Large intestine (tissue), 3 donors: ENCODE measurements at regions not wholly inside any gene's neighbourhood (a gene's known extent, or its start where the extent isn't known, plus 50 kb on each side); places are given as distances from the start of the nearest gene placed in this dataset.
"Not testable (repeated sequence)": the region's sequence is repeated elsewhere in the genome, so short reads cannot be mapped to it uniquely, and the experiment has no call there.

Experiments
- DNase-seq, 2 donors: peaks; one replicate each; pipeline versions ENCODE4 v3.0.0 to v3.0.0-alpha.2; 2013
- H3K27ac ChIP-seq: one replicate; pipeline ENCODE4 v1.5.1; 2013; ENCODE audit warnings: low read length
- H3K27me3 ChIP-seq: 2 replicates; pipeline ENCODE4 v1.6.1; 2013; ENCODE audit warnings: low read length; ENCODE audit not compliant: control insufficient read depth, insufficient read depth
- H3K36me3 ChIP-seq: 2 replicates; pipeline ENCODE4 v1.6.1; 2013; ENCODE audit warnings: low read length; ENCODE audit not compliant: control insufficient read depth, insufficient read depth
- H3K4me1 ChIP-seq: one replicate; pipeline ENCODE4 v1.6.1; 2013; ENCODE audit warnings: low read length; ENCODE audit not compliant: control insufficient read depth, insufficient read depth
- H3K4me3 ChIP-seq: one replicate; pipeline ENCODE4 v1.5.1; 2013; ENCODE audit warnings: low read length
- H3K9me3 ChIP-seq: one replicate; pipeline ENCODE4 v1.6.1; 2013; ENCODE audit warnings: mild to moderate bottlenecking, low read depth, low read length, moderate library complexity; ENCODE audit not compliant: control insufficient read depth
- WGBS: methylation state at CpG from one replicate; pipeline ENCODE4 v1.1.5; 2013; ENCODE audit warnings: low lambda C conversion rate; ENCODE audit not compliant: insufficient coverage; 5-methylcytosine and 5-hydroxymethylcytosine counted together

GRCh38 chr2:192515937-192516336 lies 321.2 kb upstream of the TMEFF2 start:
- DNase-seq, result no peak
- Histone ChIP-seq H3K4me3 (no peak overlapping the region), H3K4me1 (no peaks in the 10 kb centered on the region), H3K27ac (no peak overlapping the region), H3K9me3 (no peaks in the 10 kb centered on the region), H3K36me3 (no peaks in the 10 kb centered on the region), H3K27me3 (no peaks in the 10 kb centered on the region)
- WGBS, result no CpG with 5 or more reads among the region's 3 CpGs

GRCh38 chr2:192513575-192513974 lies 318.8 kb upstream of the TMEFF2 start:
- H3K27me3 ChIP-seq, result no peaks in the 10 kb centered on the region
- no peaks in the 10 kb centered on the region for H3K36me3 ChIP-seq
- H3K27ac ChIP-seq, result no peak overlapping the region
- no peak overlapping the region for H3K4me3 ChIP-seq
- no peak for DNase-seq
- no peaks in the 10 kb centered on the region for H3K4me1 ChIP-seq
- no peaks in the 10 kb centered on the region for H3K9me3 ChIP-seq
- WGBS, result no CpG with 5 or more reads among the region's 4 CpGs

- not testable (repeated sequence) for DNase-seq, H3K27me3 ChIP-seq, H3K4me3 ChIP-seq, H3K9me3 ChIP-seq, H3K27ac ChIP-seq, H3K36me3 ChIP-seq, H3K4me1 ChIP-seq
- WGBS, result no CpG with 5 or more reads among the region's 33 CpGs
These were observed 313.2 kb upstream of the TMEFF2 start for GRCh38 chr2:192507836-192508450.

- no peak overlapping the region for H3K4me3 ChIP-seq
- no peaks in the 10 kb centered on the region for H3K27me3 ChIP-seq
- no CpG with 5 or more reads among the region's 3 CpGs for WGBS
- no peak overlapping the region for H3K27ac ChIP-seq
- DNase-seq, result no peak
- no peaks in the 10 kb centered on the region for H3K4me1 ChIP-seq
- H3K9me3 ChIP-seq, result no peaks in the 10 kb centered on the region
- H3K36me3 ChIP-seq, result no peaks in the 10 kb centered on the region
These were observed 305.9 kb upstream of the TMEFF2 start for GRCh38 chr2:192500550-192501200.

- Histone ChIP-seq H3K4me1 (no peaks in the 10 kb centered on the region), H3K4me3 (no peak overlapping the region), H3K27me3 (no peaks in the 10 kb centered on the region), H3K9me3 (no peaks in the 10 kb centered on the region), H3K36me3 (no peaks in the 10 kb centered on the region), H3K27ac (no peak overlapping the region)
- no peak for DNase-seq
These were observed 304.7 kb upstream of the TMEFF2 start for GRCh38 chr2:192499476-192499875.

- Histone ChIP-seq H3K36me3 (no peaks in the 10 kb centered on the region), H3K9me3 (no peaks in the 10 kb centered on the region), H3K27ac (no peak overlapping the region), H3K4me1 (no peaks in the 10 kb centered on the region), H3K27me3 (no peaks in the 10 kb centered on the region), H3K4me3 (no peak overlapping the region)
- no CpG with 5 or more reads among the region's 11 CpGs for WGBS
- DNase-seq, result no peak
These were observed 304.0 kb upstream of the TMEFF2 start for GRCh38 chr2:192498747-192499146.

- H3K27ac ChIP-seq, result peak overlapping the region; percentile 84
- H3K4me1 ChIP-seq, H3K36me3 ChIP-seq, H3K9me3 ChIP-seq, H3K27me3 ChIP-seq, H3K4me3 ChIP-seq: not testable (repeated sequence)
- whole genome bisulfite sequencing, result no CpG with 5 or more reads among the region's 1 CpG
- DNase-seq, result peak; percentile 2 to 48
These were observed 293.4 kb upstream of the TMEFF2 start for GRCh38 chr2:192488158-192488557.

- WGBS, result no CpG with 5 or more reads among the region's 11 CpGs
- Histone ChIP-seq H3K27ac (peak overlapping the region; percentile 84), H3K4me1 (no peaks in the 10 kb centered on the region), H3K36me3 (no peaks in the 10 kb centered on the region), H3K4me3 (no peak overlapping the region), H3K9me3 (no peaks in the 10 kb centered on the region), H3K27me3 (no peaks in the 10 kb centered on the region)
- DNase-seq, result peak in 1 of 2 donors; percentile 4
These were observed 292.9 kb upstream of the TMEFF2 start for GRCh38 chr2:192487636-192488035.

GRCh38 chr2:192484903-192485302 lies 290.2 kb upstream of the TMEFF2 start:
- no peak overlapping the region for H3K27ac ChIP-seq
- H3K4me1 ChIP-seq, result no peaks in the 10 kb centered on the region
- H3K4me3 ChIP-seq, result no peak overlapping the region
- H3K27me3 ChIP-seq, result no peaks in the 10 kb centered on the region
- no peaks in the 10 kb centered on the region for H3K9me3 ChIP-seq
- H3K36me3 ChIP-seq, result no peaks in the 10 kb centered on the region
- no CpG with 5 or more reads among the region's 1 CpG for WGBS
- no peak for DNase-seq

GRCh38 chr2:192480984-192481383 lies 286.3 kb upstream of the TMEFF2 start:
- Histone ChIP-seq H3K36me3 (no peaks in the 10 kb centered on the region), H3K9me3 (no peaks in the 10 kb centered on the region), H3K27me3 (no peaks in the 10 kb centered on the region), H3K27ac (no peak overlapping the region), H3K4me1 (no peaks in the 10 kb centered on the region), H3K4me3 (no peak overlapping the region)
- no peak for DNase-seq
- WGBS, result 79% methylated on average over 3 of the region's 3 CpGs

- DNase-seq, result no peak
- Histone ChIP-seq H3K36me3 (no peaks in the 10 kb centered on the region), H3K4me3 (no peak overlapping the region), H3K27me3 (no peaks in the 10 kb centered on the region), H3K27ac (no peak overlapping the region), H3K4me1 (no peaks in the 10 kb centered on the region), H3K9me3 (no peaks in the 10 kb centered on the region)
- WGBS, result no CpG with 5 or more reads among the region's 1 CpG
These were observed 278.6 kb upstream of the TMEFF2 start for GRCh38 chr2:192473331-192473730.
